ENCODE measurements at regions not wholly inside any gene's neighbourhood (a gene's known extent, or its start where the extent isn't known, plus 50 kb on each side); places are given as distances from the start of the nearest gene placed in this dataset.

GRCh38 chr5:124633209-124633608 is 113.2 kb downstream of the ZNF608 start:
- intact Hi-C loops (cut with micrococcal nuclease; ENCODE audit: unreplicated experiment), result no loop called here
- Histone ChIP-seq H3K36me3 (replicated peaks in 1 of 2; ENCODE audit: control insufficient read depth in 1 of 2, insufficient read depth in 2 of 2, low read length in 2 of 2) (no peaks in the 10 kb centered on the region), H3K27me3 (ENCODE audit: control insufficient read depth in 1 of 2, insufficient read depth in 2 of 2, low read length in 2 of 2) (no peaks in the 10 kb centered on the region), H4K20me1 (ENCODE audit: insufficient read depth, low read length) (no peaks in the 10 kb centered on the region), H3K4me2 (ENCODE audit: low read depth, low read length) (no peak overlapping the region; the same call in 1 of the 2 replicates), H3K4me1 (ENCODE audit: insufficient read depth, low read length) (peaks cover 58% of the 10 kb centered on the region), H2AFZ (ENCODE audit: low read length) (no peak overlapping the region), H3K9ac (ENCODE audit: insufficient read depth, low read depth, low read length) (no peak overlapping the region), H3K4me3 (replicated peaks in 1 of 3; ENCODE audit: insufficient read depth in 1 of 3, low read depth in 2 of 3, low read length in 3 of 3) (no peak overlapping the region), H3K79me2 (ENCODE audit: insufficient read depth, low read length) (no peaks in the 10 kb centered on the region), H3K27ac (ENCODE audit: extremely low read length, insufficient read depth, low read length) (no peak overlapping the region), H3K9me3 (ENCODE audit: low read length) (no peaks in the 10 kb centered on the region)
- ATAC-seq, result no peak
- 65% methylated on average over 5 of the region's 5 CpGs for WGBS (ENCODE audit: low lambda C conversion rate)
- in situ Hi-C loops (cut with HindIII; ENCODE audit: extremely low pct_ligation_motif_present, low pct_unique_long_range_greater_than_20kb), result no loop called here
- BruUV-seq (replicated peaks), result no TSS peak
- FAIRE-seq, result peak; percentile 15
- ChIA-PET CTCF (ENCODE audit: low intra/inter-chr PET ratio, low total read pairs) (no interaction called here), POLR2A (no interaction called here)
- TF ChIP-seq TEAD3 (CRISPR knock-in tag; optimal IDR thresholded peaks at IDR 0.05; ENCODE audit: borderline replicate concordance) (peak; percentile 30), FOXP1 (IDR thresholded peaks at IDR 0.05) (no peak), FOXP1 (CRISPR knock-in tag; IDR thresholded peaks at IDR 0.05) (no peak)
- DNase-seq (ENCODE audit: low spot score), result no peak

GRCh38 chr5:124631874-124632550 is 114.4 kb downstream of the ZNF608 start:
- 60% methylated on average over 3 of the region's 3 CpGs for WGBS (ENCODE audit: low lambda C conversion rate)
- Histone ChIP-seq H3K9me3 (ENCODE audit: low read length) (no peaks in the 10 kb centered on the region), H4K20me1 (ENCODE audit: insufficient read depth, low read length) (no peaks in the 10 kb centered on the region), H3K27ac (ENCODE audit: extremely low read length, insufficient read depth, low read length) (no peak overlapping the region), H3K79me2 (ENCODE audit: insufficient read depth, low read length) (no peaks in the 10 kb centered on the region), H2AFZ (ENCODE audit: low read length) (no peak overlapping the region), H3K27me3 (ENCODE audit: control insufficient read depth in 1 of 2, insufficient read depth in 2 of 2, low read length in 2 of 2) (no peaks in the 10 kb centered on the region), H3K4me2 (ENCODE audit: low read depth, low read length) (no peak overlapping the region), H3K4me3 (replicated peaks in 1 of 3; ENCODE audit: insufficient read depth in 1 of 3, low read depth in 2 of 3, low read length in 3 of 3) (no peak overlapping the region), H3K9ac (ENCODE audit: insufficient read depth, low read depth, low read length) (no peak overlapping the region), H3K4me1 (ENCODE audit: insufficient read depth, low read length) (peaks cover 61% of the 10 kb centered on the region), H3K36me3 (replicated peaks in 1 of 2; ENCODE audit: control insufficient read depth in 1 of 2, insufficient read depth in 2 of 2, low read length in 2 of 2) (no peaks in the 10 kb centered on the region)
- intact Hi-C loops (cut with micrococcal nuclease; ENCODE audit: unreplicated experiment) (no loop called here), in situ Hi-C loops (cut with HindIII; ENCODE audit: extremely low pct_ligation_motif_present, low pct_unique_long_range_greater_than_20kb) (no loop called here)
- DNase-seq (ENCODE audit: low spot score) (no peak), FAIRE-seq (no peak), ATAC-seq (no peak)
- ChIA-PET POLR2A (no interaction called here), CTCF (ENCODE audit: low intra/inter-chr PET ratio, low total read pairs) (no interaction called here)
- no TSS peak for BruUV-seq (replicated peaks)
- TF ChIP-seq ZNF10 (CRISPR knock-in tag; IDR thresholded peaks at IDR 0.05; ENCODE audit: borderline replicate concordance, low read depth), result no peak
- TF ChIP-seq ATF7 (IDR thresholded peaks at IDR 0.05), result peak; percentile 28; the same call in 1 of the 2 replicates
- no peak for TF ChIP-seq ATF7 (CRISPR knock-in tag; IDR thresholded peaks at IDR 0.05)
- TF ChIP-seq MED13 (CRISPR knock-in tag; IDR thresholded peaks at IDR 0.05), result no peak
- peak; percentile 27 for TF ChIP-seq TEAD3 (CRISPR knock-in tag; optimal IDR thresholded peaks at IDR 0.05; ENCODE audit: borderline replicate concordance)
